ENCODE measurements at regions not wholly inside any gene's neighbourhood (a gene's known extent, or its start where the extent isn't known, plus 50 kb on each side); places are given as distances from the start of the nearest gene placed in this dataset.

GRCh38 chr3:160129459-160130061 is 95.7 kb upstream of the C3orf80 start:
- no peak for TF ChIP-seq CTCF (conservative IDR thresholded peaks at IDR 0.05; ENCODE audit: low read length)
- TF ChIP-seq EZH2phosphoT487 (IDR thresholded peaks at IDR 0.05; ENCODE audit: borderline replicate concordance, low read depth, low read length), result no peak
